ENCODE measurements at regions not wholly inside any gene's neighbourhood (a gene's known extent, or its start where the extent isn't known, plus 50 kb on each side); places are given as distances from the start of the nearest gene placed in this dataset.

DNA sequence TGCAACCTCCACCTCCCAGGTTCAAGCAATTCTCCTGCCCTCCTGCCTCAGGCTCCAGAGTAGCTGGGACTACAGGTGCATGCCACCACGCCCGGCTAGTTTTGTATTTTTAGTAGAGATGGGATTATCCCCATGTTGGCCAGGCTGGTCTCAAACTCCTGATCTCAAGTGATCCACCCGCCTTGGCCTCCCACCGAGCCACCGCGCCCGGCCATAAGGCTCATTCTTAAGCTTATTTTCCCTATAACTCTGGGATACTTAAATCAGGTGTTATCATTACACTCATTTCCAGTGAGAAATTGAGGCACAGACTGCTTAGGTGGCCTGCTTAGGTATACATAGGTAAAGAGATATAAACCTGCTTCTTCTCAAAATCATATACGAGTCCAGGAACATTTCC lies 188.3 kb upstream of the MTNR1B start:
- Histone ChIP-seq H3K27ac (no peak overlapping the region), H3K9me2 (ENCODE audit: insufficient read depth) (no peaks in the 10 kb centered on the region), H3F3A (ENCODE audit: insufficient read depth) (no peaks in the 10 kb centered on the region), H4K20me1 (ENCODE audit: insufficient read depth) (no peaks in the 10 kb centered on the region), H3K4me3 (no peak overlapping the region), H3K9ac (no peak overlapping the region), H2AFZ (no peak overlapping the region), H3K9me3 (ENCODE audit: low read depth) (no peaks in the 10 kb centered on the region), H3K4me1 (ENCODE audit: insufficient read depth) (no peaks in the 10 kb centered on the region), H3K36me3 (ENCODE audit: low read depth) (no peaks in the 10 kb centered on the region), H3K79me2 (ENCODE audit: insufficient read depth) (no peaks in the 10 kb centered on the region), H3K4me2 (ENCODE audit: unreplicated experiment) (no peak overlapping the region), H3K27me3 (replicated peaks; ENCODE audit: insufficient read depth) (no peaks in the 10 kb centered on the region)
- in situ Hi-C loops (cut with MboI) = no loop called here
- 56 to 57% methylated on average over 8 of the region's 8 CpGs for WGBS, 2 experiments (ENCODE audit: low coverage in 1 of 2, low lambda C conversion rate in 2 of 2, missing lambda C conversion rate in 2 of 2)
- TF ChIP-seq EZH2phosphoT487 (IDR thresholded peaks at IDR 0.05; ENCODE audit: insufficient read depth, low read depth) (no peak), EZH2 (IDR thresholded peaks at IDR 0.05; ENCODE audit: insufficient read depth, poor library complexity, severe bottlenecking) (no peak)
- no peak for DNase-seq

DNA sequence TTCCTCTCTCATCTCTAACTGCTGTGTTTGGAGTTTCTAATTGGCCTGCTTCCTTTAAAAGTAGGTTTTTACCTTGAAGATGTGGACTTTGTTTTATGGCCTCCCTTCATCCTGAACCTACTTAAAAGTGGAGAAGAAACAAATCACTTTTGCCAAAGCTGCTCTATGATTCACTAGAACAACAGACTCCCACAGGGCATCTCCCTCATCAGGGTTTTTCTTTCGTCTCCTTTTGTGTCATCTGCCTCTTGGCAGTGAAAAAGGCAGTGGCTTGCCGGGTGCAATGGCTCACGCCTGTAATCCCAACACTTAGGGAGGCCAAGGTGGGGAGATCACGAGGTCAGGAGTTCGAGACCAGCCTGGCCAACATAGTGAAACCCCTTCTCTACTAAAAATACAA lies 186.6 kb upstream of the MTNR1B start:
- peak; percentile 15 for DNase-seq
- 22 to 31% methylated on average over 5 of the region's 5 CpGs for WGBS, 2 experiments (ENCODE audit: low coverage in 1 of 2, low lambda C conversion rate in 2 of 2, missing lambda C conversion rate in 2 of 2)

DNA sequence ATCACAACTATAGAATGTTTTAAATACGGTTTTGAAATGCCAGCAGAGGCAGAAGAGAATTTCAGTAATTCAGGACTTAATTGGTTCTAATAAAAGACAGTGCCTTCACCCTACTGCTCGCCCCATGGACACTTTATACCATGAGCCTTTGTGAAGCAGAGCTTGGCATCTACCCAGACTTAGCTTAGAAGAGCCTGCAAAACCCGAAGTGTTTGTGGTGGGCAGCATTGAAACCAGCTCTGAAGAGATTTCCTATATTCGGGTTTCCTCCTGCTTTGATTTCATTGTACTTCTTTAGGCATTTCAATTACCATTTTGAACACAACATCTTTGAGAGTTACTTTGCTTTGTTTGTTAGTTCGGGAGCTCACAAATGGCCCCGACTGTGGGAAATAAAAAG lies 185.1 kb upstream of the MTNR1B start:
- Histone ChIP-seq H3F3A (ENCODE audit: insufficient read depth) (no peaks in the 10 kb centered on the region), H3K36me3 (ENCODE audit: low read depth) (no peaks in the 10 kb centered on the region), H3K4me2 (ENCODE audit: unreplicated experiment) (no peak overlapping the region), H3K9me2 (ENCODE audit: insufficient read depth) (no peaks in the 10 kb centered on the region), H3K9ac (no peak overlapping the region), H3K4me3 (no peak overlapping the region), H3K27me3 (replicated peaks; ENCODE audit: insufficient read depth) (no peaks in the 10 kb centered on the region), H3K9me3 (ENCODE audit: low read depth) (no peaks in the 10 kb centered on the region), H3K27ac (no peak overlapping the region), H3K79me2 (ENCODE audit: insufficient read depth) (no peaks in the 10 kb centered on the region), H2AFZ (no peak overlapping the region), H3K4me1 (ENCODE audit: insufficient read depth) (no peaks in the 10 kb centered on the region), H4K20me1 (ENCODE audit: insufficient read depth) (no peaks in the 10 kb centered on the region)
- WGBS, 2 experiments (ENCODE audit: low coverage in 1 of 2, low lambda C conversion rate in 2 of 2, missing lambda C conversion rate in 2 of 2) = 15 to 16% methylated on average over 6 of the region's 6 CpGs
- DNase-seq = no peak
- in situ Hi-C loops (cut with MboI) = no loop called here
- TF ChIP-seq EZH2phosphoT487 (IDR thresholded peaks at IDR 0.05; ENCODE audit: insufficient read depth, low read depth) (no peak), EZH2 (IDR thresholded peaks at IDR 0.05; ENCODE audit: insufficient read depth, poor library complexity, severe bottlenecking) (no peak)

More for the DNA sequence above, 186.6 kb upstream of the MTNR1B start:
- Histone ChIP-seq H3K4me2 (ENCODE audit: unreplicated experiment) (no peak overlapping the region), H3K9me3 (ENCODE audit: low read depth) (no peaks in the 10 kb centered on the region), H3F3A (ENCODE audit: insufficient read depth) (no peaks in the 10 kb centered on the region), H3K27me3 (replicated peaks; ENCODE audit: insufficient read depth) (no peaks in the 10 kb centered on the region), H3K9ac (no peak overlapping the region), H3K36me3 (ENCODE audit: low read depth) (no peaks in the 10 kb centered on the region), H2AFZ (no peak overlapping the region), H3K27ac (no peak overlapping the region), H4K20me1 (ENCODE audit: insufficient read depth) (no peaks in the 10 kb centered on the region), H3K4me1 (ENCODE audit: insufficient read depth) (no peaks in the 10 kb centered on the region), H3K9me2 (ENCODE audit: insufficient read depth) (no peaks in the 10 kb centered on the region), H3K79me2 (ENCODE audit: insufficient read depth) (no peaks in the 10 kb centered on the region), H3K4me3 (no peak overlapping the region)
- TF ChIP-seq EZH2 (IDR thresholded peaks at IDR 0.05; ENCODE audit: insufficient read depth, poor library complexity, severe bottlenecking) (no peak), EZH2phosphoT487 (IDR thresholded peaks at IDR 0.05; ENCODE audit: insufficient read depth, low read depth) (no peak)
- in situ Hi-C loops (cut with MboI) = no loop called here

DNA sequence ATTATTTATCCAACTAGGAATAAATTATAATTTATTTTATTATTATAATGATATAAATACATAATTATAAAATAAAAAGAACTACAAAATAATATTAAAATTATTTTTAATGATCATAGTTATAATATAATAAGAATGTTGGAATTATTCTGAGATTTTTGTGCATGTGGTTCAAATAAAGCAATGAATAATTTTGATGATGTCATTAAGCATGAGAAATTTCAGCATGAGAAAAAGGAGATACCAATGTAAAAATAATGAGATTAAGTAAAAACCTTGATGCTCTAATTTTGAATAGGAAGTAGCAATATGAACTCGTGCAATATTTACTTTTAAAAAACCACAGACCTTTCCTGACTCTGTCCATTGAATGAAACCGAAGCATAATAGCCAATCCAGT lies 181.8 kb upstream of the MTNR1B start:
- Histone ChIP-seq H3K4me2 (ENCODE audit: unreplicated experiment) (no peak overlapping the region), H3K79me2 (ENCODE audit: insufficient read depth) (no peaks in the 10 kb centered on the region), H3K4me3 (no peak overlapping the region), H3K9me2 (ENCODE audit: insufficient read depth) (no peaks in the 10 kb centered on the region), H3K9ac (no peak overlapping the region), H2AFZ (no peak overlapping the region), H3K4me1 (ENCODE audit: insufficient read depth) (no peaks in the 10 kb centered on the region), H4K20me1 (ENCODE audit: insufficient read depth) (no peaks in the 10 kb centered on the region), H3K36me3 (ENCODE audit: low read depth) (no peaks in the 10 kb centered on the region), H3K27ac (no peak overlapping the region), H3K9me3 (ENCODE audit: low read depth) (no peaks in the 10 kb centered on the region), H3F3A (ENCODE audit: insufficient read depth) (no peaks in the 10 kb centered on the region), H3K27me3 (replicated peaks; ENCODE audit: insufficient read depth) (no peaks in the 10 kb centered on the region)
- TF ChIP-seq EZH2phosphoT487 (IDR thresholded peaks at IDR 0.05; ENCODE audit: insufficient read depth, low read depth) (no peak), EZH2 (IDR thresholded peaks at IDR 0.05; ENCODE audit: insufficient read depth, poor library complexity, severe bottlenecking) (no peak)
- DNase-seq = no peak
- 13 to 17% methylated on average over 2 of the region's 2 CpGs for WGBS, 2 experiments (ENCODE audit: low coverage in 1 of 2, low lambda C conversion rate in 2 of 2, missing lambda C conversion rate in 2 of 2)
- in situ Hi-C loops (cut with MboI) = no loop called here

DNA sequence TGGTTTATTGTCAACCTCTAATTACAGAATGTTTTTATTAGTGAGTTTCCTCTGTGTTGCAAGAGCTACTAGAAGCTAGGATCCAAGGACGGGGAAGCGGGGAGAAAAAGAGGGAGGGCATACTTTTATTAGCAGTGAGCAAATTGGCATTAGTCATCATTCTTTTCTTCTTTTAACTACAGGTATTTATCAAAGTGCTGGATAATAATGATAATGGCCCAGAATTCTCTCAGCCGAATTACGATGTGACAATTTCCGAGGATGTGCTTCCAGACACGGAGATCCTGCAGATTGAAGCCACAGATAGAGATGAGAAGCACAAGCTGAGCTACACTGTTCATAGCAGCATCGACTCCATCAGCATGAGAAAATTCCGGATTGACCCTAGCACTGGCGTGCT lies 179.7 kb upstream of the MTNR1B start:
- no peak overlapping the region for H3K4me3 ChIP-seq
- WGBS, 2 experiments (ENCODE audit: low coverage in 1 of 2, low lambda C conversion rate in 2 of 2, missing lambda C conversion rate in 2 of 2) = 44 to 47% methylated on average over 9 of the region's 9 CpGs
- H3K79me2 ChIP-seq (ENCODE audit: insufficient read depth) = no peaks in the 10 kb centered on the region
- no peak for DNase-seq
- H3K9ac ChIP-seq = no peak overlapping the region
- no peaks in the 10 kb centered on the region for H3K9me2 ChIP-seq (ENCODE audit: insufficient read depth)
- no peaks in the 10 kb centered on the region for H4K20me1 ChIP-seq (ENCODE audit: insufficient read depth)
- in situ Hi-C loops (cut with MboI) = no loop called here
- no peaks in the 10 kb centered on the region for H3K27me3 ChIP-seq (replicated peaks; ENCODE audit: insufficient read depth)
- no peaks in the 10 kb centered on the region for H3K4me1 ChIP-seq (ENCODE audit: insufficient read depth)
- H3K9me3 ChIP-seq (ENCODE audit: low read depth) = no peaks in the 10 kb centered on the region
- no peak overlapping the region for H3K27ac ChIP-seq
- no peak for TF ChIP-seq EZH2 (IDR thresholded peaks at IDR 0.05; ENCODE audit: insufficient read depth, poor library complexity, severe bottlenecking)
- TF ChIP-seq EZH2phosphoT487 (IDR thresholded peaks at IDR 0.05; ENCODE audit: insufficient read depth, low read depth) = no peak
- no peaks in the 10 kb centered on the region for H3F3A ChIP-seq (ENCODE audit: insufficient read depth)
- no peak overlapping the region for H3K4me2 ChIP-seq (ENCODE audit: unreplicated experiment)
- H2AFZ ChIP-seq = no peak overlapping the region
- H3K36me3 ChIP-seq (ENCODE audit: low read depth) = no peaks in the 10 kb centered on the region

Measured in GM23248 (cell line).